Body of pancreas (tissue), 4 donors: ENCODE measurements at regions not wholly inside any gene's neighbourhood (a gene's known extent, or its start where the extent isn't known, plus 50 kb on each side); places are given as distances from the start of the nearest gene placed in this dataset.

Experiments
- ATAC-seq: fragments of 150-250 bp; one replicate; pipeline ENCODE4 v1.9.1; 2016
- DNase-seq, 4 donors: peaks; one replicate each; pipeline ENCODE4 v3.0.0-alpha.2; 2019
- H3K27ac ChIP-seq, 4 donors: fragments of 200-600 bp; sonication (generic); 1 replicate in 3 of 4; 2 replicates in 1 of 4; pipeline versions ENCODE4 v1.5.1 to v1.6.1; 2016 to 2019; ENCODE audit warnings: mild to moderate bottlenecking in 1 of 4, mixed read lengths in 1 of 4, moderate library complexity in 1 of 4
- H3K27me3 ChIP-seq, 2 donors: fragments of 200-600 bp; sonication (generic); one replicate each; pipeline ENCODE4 v1.6.0; 2016; ENCODE audit warnings: mild to moderate bottlenecking in 1 of 2
- H3K36me3 ChIP-seq, 2 donors: fragments of 200-600 bp; sonication (generic); replicated peaks in 1 of 2; 2 replicates each; pipeline ENCODE4 v1.5.1; 2016; ENCODE audit warnings: low read depth in 2 of 2; ENCODE audit not compliant: insufficient read depth in 1 of 2
- H3K4me1 ChIP-seq: fragments of 200-600 bp; sonication (generic); one replicate; pipeline ENCODE4 v1.6.0; 2016
- H3K4me3 ChIP-seq, 2 donors: fragments of 200-600 bp; sonication (generic); 1 replicate in 1 of 2; 2 replicates in 1 of 2; pipeline ENCODE4 v1.5.1; 2016 to 2019
- H3K9me3 ChIP-seq, 3 donors: fragments of 200-600 bp; sonication (generic); 1 replicate in 2 of 3; 2 replicates in 1 of 3; pipeline ENCODE4 v1.5.1; 2016
- POLR2A ChIP-seq, 3 donors: fragments of 450-650 bp; IDR thresholded peaks; one replicate each; pipeline ENCODE4 v1.6.1; 2016; ENCODE audit warnings: antibody characterized with exemption in 3 of 3, mild to moderate bottlenecking in 2 of 3
- WGBS, 2 donors: methylation state at CpG; one replicate each; pipeline ENCODE4 v1.1.5; 2017; 5-methylcytosine and 5-hydroxymethylcytosine counted together
- intact Hi-C: fragments of 100-400 bp; cut with DNase I; formaldehyde crosslinking; loops from one replicate; pipeline ENCODE4 v1.15.1; 2023
- TF ChIP-seq, protein P1 (sequence below), 7 experiments: fragments of 450-650 bp in 4 of 7; fragments of 200-600 bp in 3 of 7; sonication (generic) in 3 of 7; IDR thresholded peaks; one replicate each; pipeline ENCODE4 v1.5.1; 2016 to 2019; ENCODE audit warnings: antibody characterized with exemption in 7 of 7

DNA sequence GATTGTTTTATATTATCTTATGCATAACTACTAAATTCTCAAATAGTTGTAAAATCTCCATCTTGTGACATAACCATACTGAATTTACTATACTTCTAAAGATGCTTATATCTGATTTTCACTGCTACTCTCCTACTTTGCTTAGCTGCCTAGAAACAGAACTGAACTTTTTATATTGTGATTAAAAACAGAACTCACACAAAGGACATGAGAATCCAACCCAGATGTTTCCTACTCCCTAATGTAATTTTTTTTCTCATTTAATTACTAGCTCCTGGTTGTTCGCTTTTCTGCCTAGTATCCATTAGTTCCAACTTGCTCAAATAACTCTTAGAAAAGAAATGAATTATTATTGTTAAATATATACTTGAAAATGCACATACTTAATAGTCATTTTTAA lies 283.5 kb upstream of the ACTRT1 start:
- intact Hi-C loops: no loop called here
- no peaks in the 10 kb centered on the region for H3K27me3 ChIP-seq
- WGBS, 2 donors: 69 to 79% methylated on average over 1 of the region's 1 CpG
- no peaks in the 10 kb centered on the region for H3K36me3 ChIP-seq
- DNase-seq (no peak), ATAC-seq (no peak)
- H3K27ac ChIP-seq: no peak overlapping the region
- no peaks in the 10 kb centered on the region for H3K4me1 ChIP-seq
- no peaks in the 10 kb centered on the region for H3K9me3 ChIP-seq
- no peak overlapping the region for H3K4me3 ChIP-seq
- TF ChIP-seq POLR2A (IDR thresholded peaks at IDR 0.05): no peak
- TF ChIP-seq, protein P1, sequence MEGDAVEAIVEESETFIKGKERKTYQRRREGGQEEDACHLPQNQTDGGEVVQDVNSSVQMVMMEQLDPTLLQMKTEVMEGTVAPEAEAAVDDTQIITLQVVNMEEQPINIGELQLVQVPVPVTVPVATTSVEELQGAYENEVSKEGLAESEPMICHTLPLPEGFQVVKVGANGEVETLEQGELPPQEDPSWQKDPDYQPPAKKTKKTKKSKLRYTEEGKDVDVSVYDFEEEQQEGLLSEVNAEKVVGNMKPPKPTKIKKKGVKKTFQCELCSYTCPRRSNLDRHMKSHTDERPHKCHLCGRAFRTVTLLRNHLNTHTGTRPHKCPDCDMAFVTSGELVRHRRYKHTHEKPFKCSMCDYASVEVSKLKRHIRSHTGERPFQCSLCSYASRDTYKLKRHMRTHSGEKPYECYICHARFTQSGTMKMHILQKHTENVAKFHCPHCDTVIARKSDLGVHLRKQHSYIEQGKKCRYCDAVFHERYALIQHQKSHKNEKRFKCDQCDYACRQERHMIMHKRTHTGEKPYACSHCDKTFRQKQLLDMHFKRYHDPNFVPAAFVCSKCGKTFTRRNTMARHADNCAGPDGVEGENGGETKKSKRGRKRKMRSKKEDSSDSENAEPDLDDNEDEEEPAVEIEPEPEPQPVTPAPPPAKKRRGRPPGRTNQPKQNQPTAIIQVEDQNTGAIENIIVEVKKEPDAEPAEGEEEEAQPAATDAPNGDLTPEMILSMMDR (IDR thresholded peaks at IDR 0.05): no peak

DNA sequence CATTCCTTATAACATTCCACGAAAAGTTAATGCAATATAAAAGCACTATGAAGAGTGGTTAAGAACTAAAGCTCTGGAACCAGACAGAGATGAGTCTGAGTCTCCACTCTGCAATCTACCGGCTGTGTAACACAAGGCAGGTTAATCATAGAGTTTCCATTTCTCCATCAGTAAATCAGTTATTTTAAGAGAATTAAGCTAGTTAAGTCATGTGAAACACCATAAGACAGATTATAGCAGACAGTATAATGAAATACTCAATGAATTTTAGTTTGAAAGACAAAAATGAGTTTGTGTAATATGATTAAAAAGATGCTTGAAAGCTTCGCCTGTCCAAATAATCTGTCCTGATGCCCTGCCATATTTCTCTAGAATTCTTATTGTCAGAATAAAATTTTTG lies 282.6 kb upstream of the ACTRT1 start:
- ATAC-seq (no peak), DNase-seq (no peak)
- intact Hi-C loops: no loop called here
- Histone ChIP-seq H3K27me3 (no peaks in the 10 kb centered on the region), H3K9me3 (no peaks in the 10 kb centered on the region), H3K27ac (no peak overlapping the region), H3K36me3 (no peaks in the 10 kb centered on the region), H3K4me3 (no peak overlapping the region), H3K4me1 (no peaks in the 10 kb centered on the region)
- TF ChIP-seq, protein P1 (IDR thresholded peaks at IDR 0.05): no peak
- no peak for TF ChIP-seq POLR2A (IDR thresholded peaks at IDR 0.05)
- WGBS, 2 donors: 77 to 79% methylated on average over 3 of the region's 3 CpGs

DNA sequence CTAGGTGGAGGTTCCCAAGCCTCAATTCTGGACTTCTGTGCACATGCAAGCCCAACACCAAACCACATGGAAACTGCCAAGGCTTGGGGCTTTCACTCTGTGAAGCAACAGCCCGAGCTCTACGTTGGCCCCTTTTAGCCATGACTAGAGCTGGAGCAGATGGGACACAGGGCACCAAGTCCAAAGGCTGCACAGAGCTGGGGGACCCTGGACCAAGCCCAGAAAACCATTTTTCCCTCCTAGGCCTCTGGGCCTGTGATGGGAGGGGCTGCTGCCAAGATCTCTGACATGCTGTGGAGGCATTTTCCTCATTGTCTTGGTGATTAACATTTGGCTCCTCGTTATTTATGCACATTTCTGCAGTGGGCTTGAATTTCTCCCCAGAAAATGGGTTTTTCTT lies 258.7 kb upstream of the ACTRT1 start:
- 40 to 54% methylated on average over 1 to 3 of the region's 3 CpGs for WGBS, 2 donors
- Histone ChIP-seq H3K4me3 (no peak overlapping the region), H3K9me3 (no peaks in the 10 kb centered on the region), H3K27ac (no peak overlapping the region), H3K36me3 (no peaks in the 10 kb centered on the region), H3K4me1 (no peaks in the 10 kb centered on the region), H3K27me3 (no peaks in the 10 kb centered on the region)
- ATAC-seq (no peak), DNase-seq (no peak)
- intact Hi-C loops: no loop called here
- TF ChIP-seq, protein P1 (IDR thresholded peaks at IDR 0.05): no peak
- no peak for TF ChIP-seq POLR2A (IDR thresholded peaks at IDR 0.05)

DNA sequence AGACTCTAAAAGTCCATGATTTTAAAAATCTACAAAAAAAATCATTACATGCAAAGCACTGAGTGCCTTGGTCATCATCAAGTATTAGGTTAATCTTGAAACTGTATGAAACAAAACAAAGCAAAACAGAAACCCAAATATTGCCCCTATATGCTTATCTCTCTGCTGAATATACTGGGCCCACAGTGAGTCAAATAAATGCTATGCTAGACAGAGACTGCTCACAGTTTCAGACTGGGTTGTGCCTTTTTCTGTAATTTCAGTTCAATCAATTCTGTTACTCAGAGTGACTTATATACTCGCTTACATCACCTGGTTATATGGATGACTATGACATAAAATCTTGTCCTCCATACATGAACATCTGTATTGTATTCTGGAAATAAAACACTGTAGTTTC lies 257.1 kb upstream of the ACTRT1 start:
- no peak for ATAC-seq
- 55 to 72% methylated on average over 1 of the region's 1 CpG for WGBS, 2 donors
- no peak overlapping the region for H3K4me3 ChIP-seq

GRCh38 chrX:128294198-128294597 lies 242.0 kb upstream of the ACTRT1 start:
- no peaks in the 10 kb centered on the region for H3K4me1 ChIP-seq
- WGBS, 2 donors: 57% methylated on average over 3 of the region's 3 CpGs; no CpG with 5 or more reads in 1 of the 2 donors
- no peak for DNase-seq
- H3K36me3 ChIP-seq: no peaks in the 10 kb centered on the region
- intact Hi-C loops: no loop called here
- H3K9me3 ChIP-seq: no peaks in the 10 kb centered on the region
- no peaks in the 10 kb centered on the region for H3K27me3 ChIP-seq
- no peak overlapping the region for H3K4me3 ChIP-seq
- TF ChIP-seq, protein P1 (IDR thresholded peaks at IDR 0.05): no peak
- TF ChIP-seq POLR2A (IDR thresholded peaks at IDR 0.05): no peak
- no peak overlapping the region for H3K27ac ChIP-seq
- ATAC-seq: no peak

More for the DNA sequence above, 257.1 kb upstream of the ACTRT1 start:
- H3K27me3 ChIP-seq: no peaks in the 10 kb centered on the region
- H3K9me3 ChIP-seq: no peaks in the 10 kb centered on the region
- intact Hi-C loops: no loop called here
- H3K36me3 ChIP-seq: no peaks in the 10 kb centered on the region
- H3K27ac ChIP-seq: no peak overlapping the region
- no peaks in the 10 kb centered on the region for H3K4me1 ChIP-seq
- TF ChIP-seq POLR2A (IDR thresholded peaks at IDR 0.05): no peak
- TF ChIP-seq, protein P1 (IDR thresholded peaks at IDR 0.05): no peak
- no peak for DNase-seq
